NCI-H187 (cell line): ENCODE measurements at regions not wholly inside any gene's neighbourhood (a gene's known extent, or its start where the extent isn't known, plus 50 kb on each side); places are given as distances from the start of the nearest gene placed in this dataset.
"Not testable (repeated sequence)": the region's sequence is repeated elsewhere in the genome, so short reads cannot be mapped to it uniquely, and the experiment has no call there.

Experiments
- DNase-seq, 2 experiments: peaks; one replicate each; lab custom pipeline; 2025; lab: John Stamatoyannopoulos, UW

GRCh38 chr14:40368314-40368713 is 936.1 kb upstream of the FBXO33 start:
- no peak for DNase-seq

GRCh38 chr14:40367717-40368116 is 935.5 kb upstream of the FBXO33 start:
- DNase-seq: no peak

- no peak for DNase-seq
These were observed 933.1 kb upstream of the FBXO33 start for GRCh38 chr14:40365305-40365704.

DNA sequence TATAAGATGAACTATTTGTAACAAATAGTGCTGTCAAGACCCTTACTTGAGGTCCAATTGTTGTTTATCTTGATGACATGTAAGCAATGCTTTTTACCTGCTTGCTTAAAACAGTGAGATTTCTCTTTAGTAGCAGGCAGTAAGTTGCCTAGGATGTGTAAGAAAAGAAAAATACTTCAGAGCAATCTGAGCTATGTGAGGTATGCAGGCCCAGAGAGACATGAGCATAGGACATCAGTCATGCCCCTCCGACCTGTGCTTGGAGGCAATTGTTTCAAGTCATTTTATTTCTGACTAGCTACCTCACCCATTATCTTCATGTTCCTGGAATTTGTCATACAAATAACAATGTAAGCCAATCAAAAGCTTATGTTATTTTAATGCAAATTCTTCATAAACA is 930.6 kb upstream of the FBXO33 start:
- no peak for DNase-seq

DNA sequence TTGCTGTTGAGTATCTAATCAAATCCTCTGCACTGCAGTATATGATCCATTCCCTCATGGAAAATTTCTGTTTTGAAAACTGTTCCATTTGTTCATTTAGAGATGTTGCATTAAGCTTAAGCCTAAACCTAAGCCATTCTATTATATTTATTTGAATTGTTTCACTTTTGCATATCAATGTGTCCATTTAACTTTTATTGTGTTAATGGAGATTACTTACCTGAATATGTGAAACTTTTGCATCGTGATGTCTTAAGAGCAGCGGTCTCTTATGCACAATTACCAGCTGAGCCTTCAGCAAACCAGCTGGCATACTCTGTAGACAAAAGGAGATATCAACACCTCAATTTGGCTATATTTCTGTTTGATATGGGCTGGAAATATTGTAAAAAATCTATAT is 922.5 kb upstream of the FBXO33 start:
- DNase-seq: no peak

DNA sequence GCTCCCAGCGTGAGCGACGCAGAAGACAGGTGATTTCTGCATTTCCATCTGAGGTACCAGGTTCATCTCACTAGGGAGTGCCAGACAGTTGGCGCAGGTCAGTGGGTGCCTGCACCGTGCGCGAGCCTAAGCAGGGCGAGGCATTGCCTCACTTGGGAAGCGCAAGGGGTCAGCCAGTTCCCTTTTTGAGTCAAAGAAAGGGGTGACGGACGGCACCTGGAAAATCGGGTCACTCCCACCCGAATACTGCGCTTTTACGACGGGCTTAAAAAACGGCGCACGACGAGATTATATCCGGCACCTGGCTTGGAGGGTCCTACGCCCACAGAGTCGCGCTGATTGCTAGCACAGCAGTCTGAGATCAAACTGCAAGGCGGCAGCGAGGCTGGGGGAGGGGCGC is 915.9 kb upstream of the FBXO33 start:
- not testable (repeated sequence) for DNase-seq

DNA sequence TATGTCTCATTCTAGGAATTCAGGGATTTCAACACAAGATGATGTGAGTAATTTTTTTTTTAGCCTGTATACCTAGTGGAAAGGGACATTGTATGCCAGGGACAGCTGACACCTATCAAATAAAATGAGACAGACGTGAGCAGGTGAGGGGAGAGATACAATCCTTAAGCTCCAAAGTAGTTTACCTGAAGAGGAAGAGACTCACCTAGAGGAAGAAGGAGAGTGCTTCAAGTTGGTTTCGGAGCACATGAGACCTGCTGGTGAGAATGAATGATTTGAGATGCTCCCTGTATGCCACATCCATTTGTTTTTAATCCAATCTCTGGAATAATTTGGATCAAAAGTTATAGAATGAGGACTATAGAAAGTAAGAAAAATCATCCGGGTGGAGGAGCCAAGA is 915.4 kb upstream of the FBXO33 start:
- peak in 1 of 2 experiments; percentile 34 for DNase-seq

GRCh38 chr14:40346275-40346674 is 914.0 kb upstream of the FBXO33 start:
- no peak for DNase-seq

GRCh38 chr14:40345334-40345733 is 913.1 kb upstream of the FBXO33 start:
- no peak for DNase-seq

GRCh38 chr14:40340708-40341107 is 908.5 kb upstream of the FBXO33 start:
- no peak for DNase-seq

DNA sequence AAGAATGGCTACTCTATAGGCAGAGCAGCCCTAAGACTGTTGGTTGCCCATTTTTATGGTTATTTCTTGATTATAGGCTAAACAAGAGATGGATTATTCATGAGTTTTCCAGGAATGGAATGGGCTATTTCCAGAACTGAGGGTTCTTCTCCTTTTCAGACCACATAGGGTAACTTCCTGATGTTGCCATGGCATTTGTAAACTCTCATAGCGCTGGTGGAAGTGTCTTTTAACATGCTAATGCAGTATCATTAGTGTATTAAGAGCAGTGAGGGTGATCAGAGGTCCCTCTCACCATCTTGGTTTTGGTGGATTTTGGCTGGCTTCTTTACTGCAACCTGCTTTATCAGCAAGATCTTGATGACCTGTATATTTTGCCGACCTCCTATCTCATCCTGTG is 904.6 kb upstream of the FBXO33 start:
- no peak for DNase-seq

- DNase-seq: not testable (repeated sequence)
These were observed 894.3 kb upstream of the FBXO33 start for GRCh38 chr14:40326519-40326918.

DNA sequence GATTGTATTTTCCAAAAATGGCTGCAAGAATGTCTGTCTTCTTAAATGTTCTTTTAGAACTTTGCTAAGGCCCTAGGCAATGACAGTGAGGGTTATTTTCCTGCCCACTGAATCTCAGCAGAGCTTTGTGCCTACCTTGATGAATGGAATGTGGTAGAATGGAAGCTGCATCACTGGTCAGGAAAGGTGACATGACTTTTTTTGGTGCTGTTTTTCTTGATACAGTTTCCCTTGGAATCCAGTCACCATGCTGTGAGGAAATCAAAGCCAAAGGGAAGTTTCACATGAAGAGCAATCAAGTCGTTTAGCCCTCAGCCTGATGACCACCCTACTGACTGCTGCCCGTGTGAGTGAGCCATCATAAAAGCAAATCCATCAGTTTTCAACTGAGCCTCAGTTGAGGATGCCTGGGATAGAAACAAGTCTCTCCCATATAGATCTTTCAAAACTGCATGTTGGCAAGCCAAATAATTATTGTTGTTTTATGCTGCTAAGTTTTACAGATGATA is 886.0 kb upstream of the FBXO33 start:
- DNase-seq: no peak

DNA sequence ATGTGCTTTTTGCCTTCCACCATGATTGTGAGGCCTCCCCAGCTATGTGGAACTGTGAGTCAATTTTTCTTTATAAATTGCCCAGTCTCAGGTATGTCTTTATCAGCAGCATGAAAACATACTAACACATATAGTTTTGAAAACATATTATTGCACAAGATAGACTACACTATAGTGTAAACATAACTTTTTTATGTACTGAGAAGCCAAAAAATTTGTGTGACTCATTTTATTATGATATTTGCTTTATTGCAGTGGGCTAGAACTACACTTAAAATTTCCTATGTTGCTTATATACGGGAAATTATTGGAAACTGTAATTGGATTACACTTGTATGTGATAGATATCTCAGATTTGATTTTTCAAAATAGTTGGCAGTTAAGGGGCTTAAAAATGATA is 885.5 kb upstream of the FBXO33 start:
- DNase-seq: no peak

GRCh38 chr14:40312296-40312695 is 880.1 kb upstream of the FBXO33 start:
- no peak for DNase-seq

DNA sequence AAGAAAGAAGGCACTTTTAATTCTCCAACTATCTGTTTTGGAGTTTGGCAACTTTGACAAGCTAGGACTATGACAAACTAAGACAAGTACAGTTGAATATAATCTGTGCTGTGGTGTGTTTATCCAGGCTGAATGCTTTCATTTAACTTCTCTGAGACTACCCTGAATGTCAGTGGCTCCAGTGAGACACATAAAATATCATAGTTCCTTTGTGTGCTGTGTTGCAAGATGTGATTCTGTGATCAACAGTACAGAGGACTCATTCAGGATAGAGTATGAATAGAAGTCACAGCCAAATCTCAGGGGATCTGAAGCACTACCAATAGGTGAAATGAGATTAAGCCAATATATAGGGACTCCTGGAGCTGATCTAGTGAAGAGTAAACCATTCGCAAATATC is 876.9 kb upstream of the FBXO33 start:
- DNase-seq: no peak

DNA sequence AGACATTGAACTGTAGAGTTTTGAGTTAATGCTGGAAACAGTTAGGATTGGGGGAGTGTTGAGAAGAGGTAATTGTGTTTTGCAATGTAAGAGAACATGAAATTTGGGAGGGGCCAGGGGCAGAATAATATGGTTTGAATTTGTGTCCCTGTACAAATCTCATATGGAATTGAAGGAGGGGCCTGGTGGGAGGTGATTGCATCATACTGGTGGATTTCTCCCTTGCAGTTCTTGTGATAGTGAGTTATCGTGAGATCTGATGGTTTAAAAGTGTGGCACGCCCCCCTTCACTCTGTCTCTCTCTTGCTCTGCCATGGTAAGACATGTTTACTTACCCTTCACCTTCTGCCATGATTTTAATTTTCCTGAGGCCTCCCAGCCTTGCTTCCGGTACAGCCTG is 876.0 kb upstream of the FBXO33 start:
- no peak for DNase-seq

GRCh38 chr14:40296821-40297220 is 864.6 kb upstream of the FBXO33 start:
- DNase-seq: no peak

DNA sequence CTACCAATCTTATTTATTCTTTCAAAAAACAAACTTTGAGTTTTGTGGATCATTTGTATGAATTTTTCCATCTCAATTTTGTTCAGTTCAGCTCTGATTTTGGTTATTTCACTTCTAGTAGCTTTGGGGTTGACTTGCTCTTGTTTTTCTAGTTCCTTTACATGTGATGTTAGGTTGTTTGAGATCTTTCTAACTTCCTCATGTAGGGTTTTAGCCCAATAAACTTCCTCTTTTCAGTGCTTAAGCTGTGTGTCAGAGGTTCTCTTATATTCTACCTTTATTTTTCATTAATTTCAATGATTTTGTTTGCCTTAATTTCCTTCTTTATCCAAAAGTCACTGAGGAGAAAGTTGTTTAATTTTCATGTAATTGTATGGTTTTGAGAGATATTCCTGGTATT is 860.4 kb upstream of the FBXO33 start:
- DNase-seq: no peak

- DNase-seq: no peak
These were observed 850.0 kb upstream of the FBXO33 start for GRCh38 chr14:40282196-40282595.

DNA sequence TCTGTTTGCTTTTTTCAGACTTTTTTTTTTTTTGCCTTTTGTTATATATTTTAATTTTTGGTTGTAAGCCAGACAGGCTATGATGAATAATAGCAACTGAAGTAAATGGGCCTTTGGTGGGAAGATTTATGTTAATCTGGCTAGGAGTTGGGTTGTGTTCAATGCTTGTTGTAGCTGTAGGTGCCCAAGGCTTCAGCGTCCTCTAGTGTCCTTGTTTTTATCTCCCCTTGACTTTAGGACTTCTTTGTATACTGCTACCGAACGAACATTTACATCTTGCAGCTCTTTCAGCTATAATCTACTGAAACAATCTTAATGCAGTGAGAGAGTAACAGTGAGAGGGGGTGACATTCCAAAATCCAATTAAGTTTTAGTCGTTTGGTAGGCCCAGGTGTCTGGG is 848.4 kb upstream of the FBXO33 start:
- DNase-seq: no peak

GRCh38 chr14:40273417-40273816 is 841.2 kb upstream of the FBXO33 start:
- no peak for DNase-seq

DNA sequence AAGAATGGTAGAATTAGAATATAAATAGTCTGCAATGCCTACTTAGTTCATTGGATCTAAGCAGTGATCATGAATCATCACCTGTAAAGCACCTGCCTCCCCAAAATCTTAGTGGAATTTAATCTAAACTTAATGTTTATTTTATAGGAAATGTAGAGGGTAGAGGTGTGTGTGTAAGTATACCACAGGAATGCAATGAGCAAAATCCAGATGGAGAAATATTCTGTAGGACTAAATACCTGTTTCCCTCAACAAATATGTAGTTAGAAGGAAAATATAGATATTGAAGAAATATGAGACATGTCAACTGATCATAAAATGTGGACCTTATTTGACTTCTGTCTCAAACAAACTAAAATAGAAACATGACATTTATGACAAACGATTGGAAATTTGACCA is 839.2 kb upstream of the FBXO33 start:
- no peak for DNase-seq

DNA sequence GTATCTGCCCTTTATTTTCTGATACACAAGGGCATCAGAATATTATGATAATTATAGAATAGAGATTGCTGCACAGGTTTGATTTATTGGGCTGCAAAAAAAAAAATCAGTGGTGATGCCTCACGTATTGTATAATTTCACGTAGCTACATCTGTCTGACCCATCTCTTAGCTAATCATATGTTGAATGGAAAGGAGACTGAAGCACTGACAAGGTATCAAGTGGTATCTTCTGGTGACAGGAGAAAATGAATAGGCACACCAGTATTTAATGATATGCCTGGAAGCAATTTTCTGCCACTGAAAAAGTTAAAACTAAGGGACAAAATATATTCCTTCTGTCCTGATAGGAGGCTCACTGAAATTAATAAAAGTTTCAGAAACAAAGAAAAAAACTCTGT is 837.2 kb upstream of the FBXO33 start:
- DNase-seq: no peak

GRCh38 chr14:40268236-40268635 is 836.0 kb upstream of the FBXO33 start:
- DNase-seq: no peak
